OCI-LY7 (cell line): ENCODE measurements at regions not wholly inside any gene's neighbourhood (a gene's known extent, or its start where the extent isn't known, plus 50 kb on each side); places are given as distances from the start of the nearest gene placed in this dataset.

Source experiments
- BruUV-seq: library from RNA; stranded (reverse); fragments of 400-500 nt; replicated peaks from 2 replicates; lab custom pipeline; 2021; lab: Mats Ljungman, UMichigan
- CTCF ChIA-PET: fragments of 300-600 bp; sonication (Branson Sonifier 250); formaldehyde crosslinking; loops from one replicate; lab custom pipeline; 2022; ENCODE audit warnings: antibody characterized with exemption; ENCODE audit not compliant: unreplicated experiment; lab: Charles Lee
- POLR2A ChIA-PET: fragments of 300-600 bp; sonication (Branson Sonifier 250); formaldehyde crosslinking; loops from one replicate; lab custom pipeline; 2022; ENCODE audit warnings: antibody characterized with exemption; lab: Charles Lee
- DNase-seq: peaks from one replicate; pipeline ENCODE4 v3.0.0-alpha.2; 2015; ENCODE audit warnings: low spot score
- H2AFZ ChIP-seq: fragments of 200-600 bp; sonication (generic), shearing (Covaris generic); 2 replicates; pipeline ENCODE4 v1.6.1; 2014; ENCODE audit warnings: mild to moderate bottlenecking, antibody characterized with exemption, low read length, moderate library complexity
- H3K27ac ChIP-seq: fragments of 200-600 bp; sonication (generic); 2 replicates; pipeline ENCODE4 v1.5.1; 2014; ENCODE audit warnings: mixed run types, low read depth, mild to moderate bottlenecking, moderate library complexity, low read length, inconsistent platforms; ENCODE audit not compliant: poor library complexity, severe bottlenecking
- H3K36me3 ChIP-seq: fragments of 200-600 bp; sonication (generic); 2 replicates; pipeline ENCODE4 v1.6.1; 2014; ENCODE audit warnings: mild to moderate bottlenecking, antibody characterized with exemption, low read length, moderate library complexity, mixed read lengths; ENCODE audit not compliant: insufficient read depth
- H3K4me1 ChIP-seq: fragments of 200-600 bp; sonication (generic); 2 replicates; pipeline ENCODE4 v1.5.1; 2014; ENCODE audit warnings: mild to moderate bottlenecking, low read length; ENCODE audit not compliant: insufficient read depth, poor library complexity, severe bottlenecking
- H3K4me2 ChIP-seq: fragments of 200-600 bp; sonication (generic); 2 replicates; pipeline ENCODE4 v1.6.1; 2014; ENCODE audit warnings: mild to moderate bottlenecking, low read length
- H3K4me3 ChIP-seq: fragments of 200-600 bp; sonication (generic); 2 replicates; pipeline ENCODE4 v1.5.1; 2014; ENCODE audit warnings: mild to moderate bottlenecking, low read depth, low read length; ENCODE audit not compliant: poor library complexity, severe bottlenecking
- H3K79me2 ChIP-seq: fragments of 200-600 bp; sonication (generic); 2 replicates; pipeline ENCODE4 v1.6.1; 2016; ENCODE audit warnings: low read depth, mild to moderate bottlenecking, low read length, moderate library complexity, mixed read lengths; ENCODE audit not compliant: insufficient read depth
- H3K9me2 ChIP-seq: fragments of 200-600 bp; sonication (generic); 2 replicates; pipeline ENCODE4 v1.6.1; 2016; ENCODE audit warnings: mild to moderate bottlenecking, low read length, mixed read lengths; ENCODE audit not compliant: insufficient read depth
- H3K9me3 ChIP-seq: fragments of 200-600 bp; sonication (generic); 2 replicates; pipeline ENCODE4 v1.6.1; 2014; ENCODE audit warnings: mild to moderate bottlenecking, mixed run types, low read length, mixed read lengths
- H4K20me1 ChIP-seq: fragments of 200-600 bp; sonication (generic); 2 replicates; pipeline ENCODE4 v1.6.1; 2014; ENCODE audit warnings: mild to moderate bottlenecking, antibody characterized with exemption, low read length, moderate library complexity, mixed read lengths; ENCODE audit not compliant: insufficient read depth
- EZH2phosphoT487 ChIP-seq: fragments of 200-600 bp; sonication (generic); IDR thresholded peaks from 2 replicates; pipeline ENCODE4 v1.6.1; 2018; ENCODE audit warnings: low read depth, borderline replicate concordance, mild to moderate bottlenecking, mixed run types, antibody characterized with exemption, low read length, moderate library complexity, mixed read lengths
- intact Hi-C: fragments of 100-400 bp; cut with micrococcal nuclease; formaldehyde crosslinking; loops from one replicate; pipeline ENCODE4 v1.10.0; 2022; ENCODE audit not compliant: unreplicated experiment
- TF ChIP-seq, protein P1 (sequence below): fragments of 200-600 bp; sonication (generic); conservative IDR thresholded peaks from 2 replicates; pipeline ENCODE4 v1.5.1; 2014; ENCODE audit warnings: mild to moderate bottlenecking, antibody characterized with exemption, low read length, moderate library complexity, mixed read lengths

GRCh38 chr16:86257546-86257945 lies 252.8 kb upstream of the FOXF1 start:
- Histone ChIP-seq H4K20me1 (no peaks in the 10 kb centered on the region), H3K4me3 (no peak overlapping the region), H3K9me2 (no peaks in the 10 kb centered on the region), H3K4me1 (no peaks in the 10 kb centered on the region), H3K27ac (no peak overlapping the region), H3K9me3 (peaks cover 9% of the 10 kb centered on the region; the same call in 1 of the 2 replicates), H3K79me2 (no peaks in the 10 kb centered on the region), H3K36me3 (no peaks in the 10 kb centered on the region), H2AFZ (no peak overlapping the region), H3K4me2 (no peak overlapping the region)
- intact Hi-C loops, result no loop called here
- no peak for TF ChIP-seq EZH2phosphoT487
- TF ChIP-seq, protein P1, sequence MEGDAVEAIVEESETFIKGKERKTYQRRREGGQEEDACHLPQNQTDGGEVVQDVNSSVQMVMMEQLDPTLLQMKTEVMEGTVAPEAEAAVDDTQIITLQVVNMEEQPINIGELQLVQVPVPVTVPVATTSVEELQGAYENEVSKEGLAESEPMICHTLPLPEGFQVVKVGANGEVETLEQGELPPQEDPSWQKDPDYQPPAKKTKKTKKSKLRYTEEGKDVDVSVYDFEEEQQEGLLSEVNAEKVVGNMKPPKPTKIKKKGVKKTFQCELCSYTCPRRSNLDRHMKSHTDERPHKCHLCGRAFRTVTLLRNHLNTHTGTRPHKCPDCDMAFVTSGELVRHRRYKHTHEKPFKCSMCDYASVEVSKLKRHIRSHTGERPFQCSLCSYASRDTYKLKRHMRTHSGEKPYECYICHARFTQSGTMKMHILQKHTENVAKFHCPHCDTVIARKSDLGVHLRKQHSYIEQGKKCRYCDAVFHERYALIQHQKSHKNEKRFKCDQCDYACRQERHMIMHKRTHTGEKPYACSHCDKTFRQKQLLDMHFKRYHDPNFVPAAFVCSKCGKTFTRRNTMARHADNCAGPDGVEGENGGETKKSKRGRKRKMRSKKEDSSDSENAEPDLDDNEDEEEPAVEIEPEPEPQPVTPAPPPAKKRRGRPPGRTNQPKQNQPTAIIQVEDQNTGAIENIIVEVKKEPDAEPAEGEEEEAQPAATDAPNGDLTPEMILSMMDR, result no peak
- no TSS peak for BruUV-seq
- ChIA-PET POLR2A (no interaction called here), CTCF (no interaction called here)
- DNase-seq, result no peak

DNA sequence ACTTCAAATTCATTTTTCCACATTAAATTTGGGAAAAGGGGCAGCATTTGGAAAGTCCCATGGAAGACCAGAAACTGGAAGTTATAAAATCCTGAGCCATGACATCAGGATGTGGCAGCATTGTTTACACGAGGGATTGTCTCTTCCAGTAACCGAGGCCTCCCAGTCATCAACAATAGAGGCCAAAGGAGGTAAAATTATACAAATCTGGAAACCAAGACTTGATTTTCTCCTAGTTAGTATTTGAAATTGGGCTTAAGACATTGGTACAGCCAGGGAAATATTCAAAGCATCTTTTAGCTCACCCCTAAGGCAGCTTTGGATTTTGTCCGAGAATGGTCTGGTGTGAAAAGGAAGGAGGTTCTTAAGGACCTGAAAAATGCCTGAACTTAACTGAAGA lies 251.6 kb upstream of the FOXF1 start:
- DNase-seq, result no peak
- H2AFZ ChIP-seq, result no peak overlapping the region
- TF ChIP-seq EZH2phosphoT487, result no peak
- TF ChIP-seq, protein P1, result no peak
- BruUV-seq, result no TSS peak
- POLR2A ChIA-PET, result no interaction called here
- peaks cover 9% of the 10 kb centered on the region; the same call in 1 of the 2 replicates for H3K9me3 ChIP-seq
- no peaks in the 10 kb centered on the region for H3K36me3 ChIP-seq
- intact Hi-C loops, result no loop called here
- H3K9me2 ChIP-seq, result no peaks in the 10 kb centered on the region
- no peaks in the 10 kb centered on the region for H4K20me1 ChIP-seq
- H3K4me3 ChIP-seq, result no peak overlapping the region
- CTCF ChIA-PET, result no interaction called here
- H3K4me1 ChIP-seq, result no peaks in the 10 kb centered on the region
- no peaks in the 10 kb centered on the region for H3K79me2 ChIP-seq
- H3K27ac ChIP-seq, result no peak overlapping the region
- no peak overlapping the region for H3K4me2 ChIP-seq

DNA sequence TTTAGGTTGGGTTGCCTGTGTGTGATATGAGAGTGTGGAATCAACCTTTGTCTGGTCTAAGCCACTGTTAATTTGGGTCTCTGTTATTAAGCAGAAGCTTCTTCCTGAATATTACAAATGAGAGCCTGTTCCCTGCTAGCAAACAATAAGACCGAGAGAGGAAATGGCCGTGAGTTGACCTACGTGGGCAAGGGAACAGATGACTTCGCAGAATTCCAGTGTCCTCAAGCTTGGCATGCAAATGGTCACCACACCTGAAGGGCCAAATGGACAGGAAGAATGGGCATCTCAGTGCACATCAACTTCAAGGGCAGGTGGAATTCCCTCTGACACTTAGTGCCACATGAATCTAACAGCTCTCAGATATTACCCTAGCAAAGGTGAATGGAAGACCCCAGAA lies 250.8 kb upstream of the FOXF1 start:
- no TSS peak for BruUV-seq
- Histone ChIP-seq H2AFZ (no peak overlapping the region), H3K4me3 (no peak overlapping the region), H3K79me2 (no peaks in the 10 kb centered on the region), H3K9me2 (no peaks in the 10 kb centered on the region), H3K9me3 (peaks cover 9% of the 10 kb centered on the region; the same call in 1 of the 2 replicates), H3K27ac (no peak overlapping the region), H3K4me1 (no peaks in the 10 kb centered on the region), H4K20me1 (no peaks in the 10 kb centered on the region), H3K36me3 (no peaks in the 10 kb centered on the region), H3K4me2 (no peak overlapping the region)
- ChIA-PET CTCF (no interaction called here), POLR2A (no interaction called here)
- intact Hi-C loops, result no loop called here
- TF ChIP-seq EZH2phosphoT487, result no peak
- TF ChIP-seq, protein P1, result no peak
- no peak for DNase-seq
